GM23338 (cell line): ENCODE measurements at regions not wholly inside any gene's neighbourhood (a gene's known extent, or its start where the extent isn't known, plus 50 kb on each side); places are given as distances from the start of the nearest gene placed in this dataset.
A peak's percentile ranks its signal among the peaks of the same experiment; 100 is the strongest.

Experiments used
- ATAC-seq: fragments of 200-7000 bp; cut with Tn5 transposase; 3 replicates; pipeline ENCODE4 v1.9.1; 2020
- DNase-seq: peaks from one replicate; pipeline ENCODE4 v3.0.0-alpha.2; 2015; ENCODE audit warnings: low spot score
- H2AFZ ChIP-seq: fragments of 200-600 bp; sonication (generic); 2 replicates; pipeline ENCODE4 v1.8.0; 2016; ENCODE audit warnings: antibody characterized with exemption, mild to moderate bottlenecking, moderate library complexity
- H3F3A ChIP-seq: fragments of 200-600 bp; sonication (generic); replicated peaks from 2 replicates; pipeline ENCODE4 v1.8.0; 2017; ENCODE audit warnings: antibody characterized with exemption, mixed run types, low read depth
- H3K27ac ChIP-seq: fragments of 200-600 bp; sonication (generic); 2 replicates; pipeline ENCODE4 v1.6.1; 2016; ENCODE audit warnings: low read depth
- H3K27me3 ChIP-seq: fragments of 200-600 bp; sonication (generic); 2 replicates; pipeline ENCODE4 v1.8.0; 2016; ENCODE audit warnings: mild to moderate bottlenecking, mixed run types, moderate library complexity; ENCODE audit not compliant: insufficient read depth
- H3K36me3 ChIP-seq: fragments of 200-600 bp; sonication (generic); 2 replicates; pipeline ENCODE4 v1.8.0; 2016; ENCODE audit warnings: mild to moderate bottlenecking; ENCODE audit not compliant: insufficient read depth
- H3K4me1 ChIP-seq: fragments of 200-600 bp; sonication (generic); 2 replicates; pipeline ENCODE4 v1.8.0; 2016; ENCODE audit warnings: mild to moderate bottlenecking, moderate library complexity; ENCODE audit not compliant: insufficient read depth
- H3K4me2 ChIP-seq: fragments of 200-600 bp; sonication (generic); 2 replicates; pipeline ENCODE4 v1.7.1; 2017; ENCODE audit warnings: mixed run types
- H3K4me3 ChIP-seq: fragments of 200-600 bp; sonication (generic); 2 replicates; pipeline ENCODE4 v1.6.1; 2016; ENCODE audit warnings: mixed run types
- H3K79me2 ChIP-seq: fragments of 200-600 bp; sonication (generic); replicated peaks from 2 replicates; pipeline ENCODE4 v1.8.0; 2017; ENCODE audit warnings: mild to moderate bottlenecking; ENCODE audit not compliant: insufficient read depth
- H3K9me2 ChIP-seq: fragments of 200-600 bp; sonication (generic); 2 replicates; pipeline ENCODE4 v1.8.0; 2017; ENCODE audit not compliant: insufficient read depth
- H4K20me1 ChIP-seq: fragments of 200-600 bp; sonication (generic); replicated peaks from 2 replicates; pipeline ENCODE4 v1.8.0; 2017; ENCODE audit warnings: mild to moderate bottlenecking; ENCODE audit not compliant: insufficient read depth
- H3K27ac Mint-ChIP-seq: 2 replicates; pipeline ENCODE4 v1.8.0; 2020; ENCODE audit warnings: inconsistent platforms, mild to moderate bottlenecking, moderate library complexity, mixed read lengths
- H3K27me3 Mint-ChIP-seq: 3 replicates; pipeline ENCODE4 v1.8.0; 2022; ENCODE audit warnings: low read depth, mild to moderate bottlenecking, moderate library complexity, mixed read lengths, inconsistent platforms; ENCODE audit not compliant: insufficient read depth, poor library complexity
- H3K36me3 Mint-ChIP-seq: 3 replicates; pipeline ENCODE4 v1.8.0; 2021; ENCODE audit warnings: low read depth, mild to moderate bottlenecking, inconsistent platforms, moderate library complexity, mixed read lengths
- H3K4me1 Mint-ChIP-seq: 3 replicates; pipeline ENCODE4 v1.8.0; 2020; ENCODE audit warnings: mild to moderate bottlenecking, inconsistent platforms, mixed read lengths
- H3K4me3 Mint-ChIP-seq: 3 replicates; pipeline ENCODE4 v1.8.0; 2021; ENCODE audit warnings: moderate library complexity, mild to moderate bottlenecking, inconsistent platforms, mixed read lengths
- H3K9me3 Mint-ChIP-seq: 3 replicates; pipeline ENCODE4 v1.8.0; 2020; ENCODE audit warnings: moderate library complexity, mild to moderate bottlenecking, inconsistent platforms, mixed read lengths
- CREB1 ChIP-seq: fragments of 250-450 bp; sonication (Bioruptor Pico); IDR thresholded peaks from 2 replicates; pipeline ENCODE4 v1.5.0; 2020; ENCODE audit warnings: low read depth, mild to moderate bottlenecking, moderate library complexity
- EZH2 ChIP-seq: fragments of 200-600 bp; sonication (generic); IDR thresholded peaks from one replicate; pipeline ENCODE4 v1.8.0; 2017; ENCODE audit warnings: antibody characterized with exemption, mild to moderate bottlenecking, low read depth; ENCODE audit not compliant: unreplicated experiment
- EZH2phosphoT487 ChIP-seq: fragments of 200-600 bp; sonication (generic); IDR thresholded peaks from one replicate; pipeline ENCODE4 v1.8.1; 2018; ENCODE audit warnings: antibody characterized with exemption; ENCODE audit not compliant: unreplicated experiment
- NANOG ChIP-seq: IDR thresholded peaks from 2 replicates; pipeline ENCODE4 v1.6.1; 2016; ENCODE audit warnings: antibody characterized with exemption, borderline replicate concordance
- POLR2AphosphoS5 ChIP-seq: IDR thresholded peaks from 2 replicates; pipeline ENCODE4 v1.6.1; 2016; ENCODE audit warnings: antibody characterized with exemption, low read depth
- STAT1 ChIP-seq: IDR thresholded peaks from one replicate; pipeline ENCODE4 v1.6.1; 2016; ENCODE audit warnings: antibody characterized with exemption; ENCODE audit not compliant: unreplicated experiment
- ZNF331 ChIP-seq: fragments of 250-450 bp; sonication (Bioruptor Pico); IDR thresholded peaks from 2 replicates; pipeline ENCODE4 v1.5.0; 2020; ENCODE audit warnings: low read depth, mild to moderate bottlenecking, moderate library complexity
- TF ChIP-seq, protein P1 (sequence below): IDR thresholded peaks from one replicate; pipeline ENCODE4 v1.6.1; 2018; ENCODE audit warnings: antibody characterized with exemption; ENCODE audit not compliant: unreplicated experiment
- TF ChIP-seq, protein P2 (sequence below): IDR thresholded peaks from 2 replicates; pipeline ENCODE4 v1.6.1; 2016; ENCODE audit warnings: antibody characterized with exemption
- TF ChIP-seq, protein P3 (sequence below): fragments of 250-450 bp; sonication (Bioruptor Pico); IDR thresholded peaks from 2 replicates; pipeline ENCODE4 v1.5.0; 2020; ENCODE audit warnings: mild to moderate bottlenecking, moderate library complexity

DNA sequence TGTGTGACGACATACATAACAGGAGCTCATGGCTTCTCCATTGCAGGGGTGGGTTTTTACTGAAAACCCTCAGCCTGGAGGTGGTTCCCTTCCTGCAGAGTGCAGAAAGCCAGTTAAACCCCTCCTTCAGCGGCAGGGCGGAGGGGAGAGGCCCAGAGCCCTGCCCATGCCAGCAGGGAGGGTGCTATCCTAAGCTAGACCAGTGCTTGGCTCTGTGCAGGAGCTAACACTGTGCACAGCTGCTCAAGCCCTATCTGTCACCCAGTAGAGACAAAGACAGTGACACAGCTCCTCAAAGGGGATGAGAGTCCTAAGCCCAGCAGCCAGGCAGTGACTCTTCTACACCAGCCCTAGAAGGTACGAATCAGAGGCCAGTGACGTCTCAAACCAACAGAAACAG, 70.0 kb upstream of the ZSWIM6 start:
- DNase-seq = no peak
- TF ChIP-seq EZH2phosphoT487 (no peak), NANOG (no peak), POLR2AphosphoS5 (no peak)
- TF ChIP-seq, protein P1, sequence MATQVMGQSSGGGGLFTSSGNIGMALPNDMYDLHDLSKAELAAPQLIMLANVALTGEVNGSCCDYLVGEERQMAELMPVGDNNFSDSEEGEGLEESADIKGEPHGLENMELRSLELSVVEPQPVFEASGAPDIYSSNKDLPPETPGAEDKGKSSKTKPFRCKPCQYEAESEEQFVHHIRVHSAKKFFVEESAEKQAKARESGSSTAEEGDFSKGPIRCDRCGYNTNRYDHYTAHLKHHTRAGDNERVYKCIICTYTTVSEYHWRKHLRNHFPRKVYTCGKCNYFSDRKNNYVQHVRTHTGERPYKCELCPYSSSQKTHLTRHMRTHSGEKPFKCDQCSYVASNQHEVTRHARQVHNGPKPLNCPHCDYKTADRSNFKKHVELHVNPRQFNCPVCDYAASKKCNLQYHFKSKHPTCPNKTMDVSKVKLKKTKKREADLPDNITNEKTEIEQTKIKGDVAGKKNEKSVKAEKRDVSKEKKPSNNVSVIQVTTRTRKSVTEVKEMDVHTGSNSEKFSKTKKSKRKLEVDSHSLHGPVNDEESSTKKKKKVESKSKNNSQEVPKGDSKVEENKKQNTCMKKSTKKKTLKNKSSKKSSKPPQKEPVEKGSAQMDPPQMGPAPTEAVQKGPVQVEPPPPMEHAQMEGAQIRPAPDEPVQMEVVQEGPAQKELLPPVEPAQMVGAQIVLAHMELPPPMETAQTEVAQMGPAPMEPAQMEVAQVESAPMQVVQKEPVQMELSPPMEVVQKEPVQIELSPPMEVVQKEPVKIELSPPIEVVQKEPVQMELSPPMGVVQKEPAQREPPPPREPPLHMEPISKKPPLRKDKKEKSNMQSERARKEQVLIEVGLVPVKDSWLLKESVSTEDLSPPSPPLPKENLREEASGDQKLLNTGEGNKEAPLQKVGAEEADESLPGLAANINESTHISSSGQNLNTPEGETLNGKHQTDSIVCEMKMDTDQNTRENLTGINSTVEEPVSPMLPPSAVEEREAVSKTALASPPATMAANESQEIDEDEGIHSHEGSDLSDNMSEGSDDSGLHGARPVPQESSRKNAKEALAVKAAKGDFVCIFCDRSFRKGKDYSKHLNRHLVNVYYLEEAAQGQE = no peak
- TF ChIP-seq, protein P2, sequence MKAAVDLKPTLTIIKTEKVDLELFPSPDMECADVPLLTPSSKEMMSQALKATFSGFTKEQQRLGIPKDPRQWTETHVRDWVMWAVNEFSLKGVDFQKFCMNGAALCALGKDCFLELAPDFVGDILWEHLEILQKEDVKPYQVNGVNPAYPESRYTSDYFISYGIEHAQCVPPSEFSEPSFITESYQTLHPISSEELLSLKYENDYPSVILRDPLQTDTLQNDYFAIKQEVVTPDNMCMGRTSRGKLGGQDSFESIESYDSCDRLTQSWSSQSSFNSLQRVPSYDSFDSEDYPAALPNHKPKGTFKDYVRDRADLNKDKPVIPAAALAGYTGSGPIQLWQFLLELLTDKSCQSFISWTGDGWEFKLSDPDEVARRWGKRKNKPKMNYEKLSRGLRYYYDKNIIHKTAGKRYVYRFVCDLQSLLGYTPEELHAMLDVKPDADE = no peak

DNA sequence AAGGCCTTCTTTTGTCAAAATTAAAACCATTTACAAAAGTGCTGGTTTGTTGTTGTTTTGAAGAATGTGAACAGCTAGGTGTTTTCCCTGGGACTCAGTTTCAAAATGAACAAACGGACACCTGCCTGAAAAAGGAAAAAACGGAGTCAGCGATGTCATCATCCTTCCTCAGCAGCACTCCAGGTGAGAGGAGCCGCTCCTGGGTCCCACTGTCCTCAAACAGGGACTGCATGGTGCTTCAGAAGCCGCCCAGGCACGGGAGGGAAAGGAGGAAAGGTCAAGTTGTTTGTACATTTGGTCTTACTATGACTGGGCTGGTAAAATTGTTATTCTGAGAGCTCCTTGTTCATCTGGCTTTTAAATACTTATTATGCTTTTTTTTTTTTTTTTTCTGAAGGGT, 69.0 kb upstream of the ZSWIM6 start:
- H3K9me2 ChIP-seq = no peaks in the 10 kb centered on the region
- no peak overlapping the region for H3K27ac ChIP-seq
- peaks cover 4% of the 10 kb centered on the region; the same call in 1 of the 2 replicates for H3K4me1 ChIP-seq
- Mint-ChIP-seq H3K4me3 (no peak overlapping the region), H3K36me3 (no peaks in the 10 kb centered on the region), H3K4me1 (peaks cover 23% of the 10 kb centered on the region), H3K9me3 (no peaks in the 10 kb centered on the region), H3K27ac (no peak overlapping the region), H3K27me3 (peaks cover 4% of the 10 kb centered on the region)
- H3F3A ChIP-seq = no peaks in the 10 kb centered on the region
- no peaks in the 10 kb centered on the region for H4K20me1 ChIP-seq
- H3K36me3 ChIP-seq = no peaks in the 10 kb centered on the region
- H2AFZ ChIP-seq = peak overlapping the region; percentile 60; the same call in 1 of the 2 replicates
- ATAC-seq = peak; percentile 36
- no peak for DNase-seq
- no peak overlapping the region for H3K4me2 ChIP-seq
- no peaks in the 10 kb centered on the region for H3K27me3 ChIP-seq
- no peaks in the 10 kb centered on the region for H3K79me2 ChIP-seq
- no peak overlapping the region for H3K4me3 ChIP-seq
- TF ChIP-seq POLR2AphosphoS5 (no peak), CREB1 (CRISPR knock-in tag) (no peak), ZNF331 (CRISPR knock-in tag) (no peak), STAT1 (no peak), NANOG (no peak), EZH2phosphoT487 (no peak), EZH2 (no peak)
- TF ChIP-seq, protein P2 = no peak
- TF ChIP-seq, protein P3, sequence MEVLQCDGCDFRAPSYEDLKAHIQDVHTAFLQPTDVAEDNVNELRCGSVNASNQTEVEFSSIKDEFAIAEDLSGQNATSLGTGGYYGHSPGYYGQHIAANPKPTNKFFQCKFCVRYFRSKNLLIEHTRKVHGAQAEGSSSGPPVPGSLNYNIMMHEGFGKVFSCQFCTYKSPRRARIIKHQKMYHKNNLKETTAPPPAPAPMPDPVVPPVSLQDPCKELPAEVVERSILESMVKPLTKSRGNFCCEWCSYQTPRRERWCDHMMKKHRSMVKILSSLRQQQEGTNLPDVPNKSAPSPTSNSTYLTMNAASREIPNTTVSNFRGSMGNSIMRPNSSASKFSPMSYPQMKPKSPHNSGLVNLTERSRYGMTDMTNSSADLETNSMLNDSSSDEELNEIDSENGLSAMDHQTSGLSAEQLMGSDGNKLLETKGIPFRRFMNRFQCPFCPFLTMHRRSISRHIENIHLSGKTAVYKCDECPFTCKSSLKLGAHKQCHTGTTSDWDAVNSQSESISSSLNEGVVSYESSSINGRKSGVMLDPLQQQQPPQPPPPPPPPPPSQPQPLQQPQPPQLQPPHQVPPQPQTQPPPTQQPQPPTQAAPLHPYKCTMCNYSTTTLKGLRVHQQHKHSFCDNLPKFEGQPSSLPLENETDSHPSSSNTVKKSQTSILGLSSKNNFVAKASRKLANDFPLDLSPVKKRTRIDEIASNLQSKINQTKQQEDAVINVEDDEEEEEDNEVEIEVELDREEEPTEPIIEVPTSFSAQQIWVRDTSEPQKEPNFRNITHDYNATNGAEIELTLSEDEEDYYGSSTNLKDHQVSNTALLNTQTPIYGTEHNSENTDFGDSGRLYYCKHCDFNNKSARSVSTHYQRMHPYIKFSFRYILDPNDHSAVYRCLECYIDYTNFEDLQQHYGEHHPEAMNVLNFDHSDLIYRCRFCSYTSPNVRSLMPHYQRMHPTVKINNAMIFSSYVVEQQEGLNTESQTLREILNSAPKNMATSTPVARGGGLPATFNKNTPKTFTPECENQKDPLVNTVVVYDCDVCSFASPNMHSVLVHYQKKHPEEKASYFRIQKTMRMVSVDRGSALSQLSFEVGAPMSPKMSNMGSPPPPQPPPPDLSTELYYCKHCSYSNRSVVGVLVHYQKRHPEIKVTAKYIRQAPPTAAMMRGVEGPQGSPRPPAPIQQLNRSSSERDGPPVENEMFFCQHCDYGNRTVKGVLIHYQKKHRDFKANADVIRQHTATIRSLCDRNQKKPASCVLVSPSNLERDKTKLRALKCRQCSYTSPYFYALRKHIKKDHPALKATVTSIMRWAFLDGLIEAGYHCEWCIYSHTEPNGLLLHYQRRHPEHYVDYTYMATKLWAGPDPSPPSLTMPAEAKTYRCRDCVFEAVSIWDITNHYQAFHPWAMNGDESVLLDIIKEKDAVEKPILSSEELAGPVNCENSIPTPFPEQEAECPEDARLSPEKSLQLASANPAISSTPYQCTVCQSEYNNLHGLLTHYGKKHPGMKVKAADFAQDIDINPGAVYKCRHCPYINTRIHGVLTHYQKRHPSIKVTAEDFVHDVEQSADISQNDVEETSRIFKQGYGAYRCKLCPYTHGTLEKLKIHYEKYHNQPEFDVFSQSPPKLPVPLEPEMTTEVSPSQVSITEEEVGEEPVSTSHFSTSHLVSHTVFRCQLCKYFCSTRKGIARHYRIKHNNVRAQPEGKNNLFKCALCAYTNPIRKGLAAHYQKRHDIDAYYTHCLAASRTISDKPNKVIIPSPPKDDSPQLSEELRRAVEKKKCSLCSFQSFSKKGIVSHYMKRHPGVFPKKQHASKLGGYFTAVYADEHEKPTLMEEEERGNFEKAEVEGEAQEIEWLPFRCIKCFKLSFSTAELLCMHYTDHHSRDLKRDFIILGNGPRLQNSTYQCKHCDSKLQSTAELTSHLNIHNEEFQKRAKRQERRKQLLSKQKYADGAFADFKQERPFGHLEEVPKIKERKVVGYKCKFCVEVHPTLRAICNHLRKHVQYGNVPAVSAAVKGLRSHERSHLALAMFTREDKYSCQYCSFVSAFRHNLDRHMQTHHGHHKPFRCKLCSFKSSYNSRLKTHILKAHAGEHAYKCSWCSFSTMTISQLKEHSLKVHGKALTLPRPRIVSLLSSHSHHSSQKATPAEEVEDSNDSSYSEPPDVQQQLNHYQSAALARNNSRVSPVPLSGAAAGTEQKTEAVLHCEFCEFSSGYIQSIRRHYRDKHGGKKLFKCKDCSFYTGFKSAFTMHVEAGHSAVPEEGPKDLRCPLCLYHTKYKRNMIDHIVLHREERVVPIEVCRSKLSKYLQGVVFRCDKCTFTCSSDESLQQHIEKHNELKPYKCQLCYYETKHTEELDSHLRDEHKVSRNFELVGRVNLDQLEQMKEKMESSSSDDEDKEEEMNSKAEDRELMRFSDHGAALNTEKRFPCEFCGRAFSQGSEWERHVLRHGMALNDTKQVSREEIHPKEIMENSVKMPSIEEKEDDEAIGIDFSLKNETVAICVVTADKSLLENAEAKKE (CRISPR knock-in tag) = no peak

More for the DNA sequence above, 70.0 kb upstream of the ZSWIM6 start:
- Histone ChIP-seq H3K27ac (no peak overlapping the region), H4K20me1 (no peaks in the 10 kb centered on the region), H3K79me2 (no peaks in the 10 kb centered on the region), H3K4me3 (no peak overlapping the region), H3F3A (no peaks in the 10 kb centered on the region), H3K27me3 (no peaks in the 10 kb centered on the region), H3K9me2 (no peaks in the 10 kb centered on the region), H3K4me1 (peaks cover 4% of the 10 kb centered on the region; the same call in 1 of the 2 replicates), H3K4me2 (no peak overlapping the region), H3K36me3 (no peaks in the 10 kb centered on the region), H2AFZ (peak overlapping the region; percentile 60; the same call in 1 of the 2 replicates)
- ATAC-seq = peak; percentile 93
- peaks cover 23% of the 10 kb centered on the region for H3K4me1 Mint-ChIP-seq
- no peaks in the 10 kb centered on the region for H3K36me3 Mint-ChIP-seq
- no peak overlapping the region for H3K27ac Mint-ChIP-seq
- H3K4me3 Mint-ChIP-seq = no peak overlapping the region
- H3K9me3 Mint-ChIP-seq = no peaks in the 10 kb centered on the region
- peaks cover 2% of the 10 kb centered on the region for H3K27me3 Mint-ChIP-seq
